H9 (cell line): ENCODE measurements at regions not wholly inside any gene's neighbourhood (a gene's known extent, or its start where the extent isn't known, plus 50 kb on each side); places are given as distances from the start of the nearest gene placed in this dataset.

Source experiments
- DNase-seq: peaks from one replicate; pipeline ENCODE4 v3.0.0-alpha.2; 2017
- H2AFZ ChIP-seq: one replicate; pipeline ENCODE4 v1.6.1; 2013; ENCODE audit warnings: mild to moderate bottlenecking, low read length, control low read depth, moderate library complexity
- H2AK5ac ChIP-seq: 2 replicates; pipeline ENCODE4 v1.6.1; 2013; ENCODE audit warnings: low read length, control low read depth, mixed read lengths; ENCODE audit not compliant: insufficient read length
- H2BK120ac ChIP-seq: one replicate; pipeline ENCODE4 v1.6.1; 2013; ENCODE audit warnings: low read depth, mild to moderate bottlenecking, low read length, control low read depth, inconsistent platforms; ENCODE audit not compliant: poor library complexity, severe bottlenecking
- H2BK12ac ChIP-seq: 2 replicates; pipeline ENCODE4 v1.6.1; 2013; ENCODE audit warnings: low read length, control low read depth, mixed read lengths, low read depth; ENCODE audit not compliant: insufficient read length
- H2BK15ac ChIP-seq: 2 replicates; pipeline ENCODE4 v1.6.1; 2013; ENCODE audit warnings: low read depth, low read length, control low read depth
- H2BK20ac ChIP-seq: one replicate; pipeline ENCODE4 v1.6.1; 2013; ENCODE audit warnings: low read depth, mild to moderate bottlenecking, low read length, control low read depth, inconsistent platforms; ENCODE audit not compliant: poor library complexity, severe bottlenecking
- H2BK5ac ChIP-seq: 2 replicates; pipeline ENCODE4 v1.6.1; 2013; ENCODE audit warnings: low read length, control low read depth, mixed read lengths; ENCODE audit not compliant: insufficient read length
- H3K14ac ChIP-seq: 2 replicates; pipeline ENCODE4 v1.6.1; 2013; ENCODE audit warnings: low read length, control low read depth; ENCODE audit not compliant: insufficient read depth
- H3K18ac ChIP-seq: 2 replicates; pipeline ENCODE4 v1.6.1; 2013; ENCODE audit warnings: low read depth, mild to moderate bottlenecking, mixed read lengths, low read length, control low read depth; ENCODE audit not compliant: insufficient read length
- H3K23ac ChIP-seq: 2 replicates; pipeline ENCODE4 v1.6.1; 2013; ENCODE audit warnings: low read length, control low read depth, mixed read lengths, low read depth; ENCODE audit not compliant: insufficient read length
- H3K23me2 ChIP-seq: 2 replicates; pipeline ENCODE4 v1.6.1; 2013; ENCODE audit warnings: low read depth, mild to moderate bottlenecking, mixed read lengths, low read length, control low read depth; ENCODE audit not compliant: insufficient read length, poor library complexity, severe bottlenecking
- H3K27ac ChIP-seq: 2 replicates; pipeline ENCODE4 v1.5.1; 2013; ENCODE audit warnings: low read length, control low read depth, mixed read lengths, low read depth; ENCODE audit not compliant: insufficient read length
- H3K27me3 ChIP-seq: 2 replicates; pipeline ENCODE4 v1.6.1; 2013; ENCODE audit warnings: low read length, control low read depth, inconsistent platforms; ENCODE audit not compliant: insufficient read depth
- H3K4ac ChIP-seq: 2 replicates; pipeline ENCODE4 v1.6.1; 2013; ENCODE audit warnings: low read depth, mild to moderate bottlenecking, control low read depth, inconsistent platforms, low read length, moderate library complexity
- H3K4me1 ChIP-seq: 2 replicates; pipeline ENCODE4 v1.6.1; 2013; ENCODE audit warnings: low read length, control low read depth, inconsistent platforms; ENCODE audit not compliant: insufficient read depth
- H3K4me2 ChIP-seq: 2 replicates; pipeline ENCODE4 v1.6.1; 2013; ENCODE audit warnings: low read length, control low read depth, mixed read lengths; ENCODE audit not compliant: insufficient read length, insufficient read depth
- H3K56ac ChIP-seq: 2 replicates; pipeline ENCODE4 v1.6.1; 2013; ENCODE audit warnings: low read depth, mild to moderate bottlenecking, mixed read lengths, low read length, control low read depth; ENCODE audit not compliant: insufficient read length
- H3K79me1 ChIP-seq: 2 replicates; pipeline ENCODE4 v1.6.1; 2013; ENCODE audit warnings: low read depth, mild to moderate bottlenecking, moderate library complexity, low read length, control low read depth, inconsistent platforms; ENCODE audit not compliant: insufficient read depth, poor library complexity, severe bottlenecking
- H3K79me2 ChIP-seq: 2 replicates; pipeline ENCODE4 v1.6.1; 2013; ENCODE audit warnings: low read length, control low read depth, inconsistent platforms; ENCODE audit not compliant: insufficient read depth
- H3K9ac ChIP-seq: 2 replicates; pipeline ENCODE4 v1.6.1; 2013; ENCODE audit warnings: low read length, control low read depth, mixed read lengths; ENCODE audit not compliant: insufficient read length; ENCODE audit errors: extremely low read depth
- H3K9me3 ChIP-seq: one replicate; pipeline ENCODE4 v1.6.1; 2013; ENCODE audit warnings: low read depth, low read length, inconsistent platforms; ENCODE audit not compliant: control insufficient read depth
- H3T11ph ChIP-seq: one replicate; pipeline ENCODE4 v1.6.1; 2013; ENCODE audit warnings: mild to moderate bottlenecking, low read length, control low read depth, inconsistent platforms
- H4K20me1 ChIP-seq: one replicate; pipeline ENCODE4 v1.6.1; 2013; ENCODE audit not compliant: control insufficient read depth, insufficient read length, insufficient read depth
- H4K5ac ChIP-seq: 2 replicates; pipeline ENCODE4 v1.6.1; 2013; ENCODE audit warnings: low read depth, mild to moderate bottlenecking, mixed read lengths, low read length, control low read depth; ENCODE audit not compliant: insufficient read length
- H4K8ac ChIP-seq: replicated peaks from 2 replicates; pipeline ENCODE4 v1.6.1; 2013; ENCODE audit warnings: low read length, control low read depth, mixed read lengths, low read depth; ENCODE audit not compliant: insufficient read length
- H4K91ac ChIP-seq: 2 replicates; pipeline ENCODE4 v1.6.1; 2013; ENCODE audit warnings: low read depth, mild to moderate bottlenecking, moderate library complexity, mixed read lengths, low read length, control low read depth; ENCODE audit not compliant: insufficient read length
- H3K27ac Mint-ChIP-seq, 3 experiments: 2 replicates in 2 of 3; 3 replicates in 1 of 3; pipeline ENCODE4 v1.8.0; 2020 to 2021; ENCODE audit warnings: mixed read lengths in 3 of 3, mild to moderate bottlenecking in 1 of 3, moderate library complexity in 1 of 3
- H3K27me3 Mint-ChIP-seq: 2 replicates; pipeline ENCODE4 v1.8.0; 2021; ENCODE audit warnings: low read depth, mild to moderate bottlenecking, moderate library complexity, mixed read lengths
- H3K36me3 Mint-ChIP-seq, 3 experiments: 2 replicates in 2 of 3; 3 replicates in 1 of 3; pipeline ENCODE4 v1.8.0; 2020 to 2021; ENCODE audit warnings: low read depth in 3 of 3, mixed read lengths in 3 of 3; ENCODE audit not compliant: insufficient read depth in 1 of 3
- H3K4me1 Mint-ChIP-seq, 2 experiments: 2 replicates each; pipeline ENCODE4 v1.8.0; 2020; ENCODE audit warnings: mixed read lengths in 2 of 2
- H3K4me3 Mint-ChIP-seq, 2 experiments: 2 replicates in 1 of 2; 3 replicates in 1 of 2; pipeline ENCODE4 v1.8.0; 2020 to 2021; ENCODE audit warnings: mild to moderate bottlenecking in 2 of 2, mixed read lengths in 2 of 2, moderate library complexity in 1 of 2
- H3K9me3 Mint-ChIP-seq, 2 experiments: 2 replicates in 1 of 2; 3 replicates in 1 of 2; pipeline ENCODE4 v1.8.0; 2020; ENCODE audit warnings: mild to moderate bottlenecking in 2 of 2, mixed read lengths in 2 of 2, moderate library complexity in 1 of 2
- CTCF ChIP-seq: fragments of 200-600 bp; sonication (generic); conservative IDR thresholded peaks from 3 replicates; pipeline ENCODE4 v1.8.0; 2021; ENCODE audit warnings: antibody characterized with exemption, mild to moderate bottlenecking
- WGBS: extraction: QIAGEN DNeasy Blood & Tissue Kit; methylation state at CpG from one replicate; pipeline ENCODE4 v1.1.7; 2013; ENCODE audit warnings: missing lambda C conversion rate, low lambda C conversion rate, mixed read lengths; ENCODE audit not compliant: insufficient read length; ENCODE audit errors: extremely low coverage; 5-methylcytosine and 5-hydroxymethylcytosine counted together

GRCh38 chr4:107213880-107214279 lies 177.8 kb upstream of the DKK2 start:
- H4K91ac ChIP-seq, result no peak overlapping the region
- H3K23me2 ChIP-seq, result no peaks in the 10 kb centered on the region
- H3K18ac ChIP-seq, result no peak overlapping the region
- peaks cover 0 to 8% of the 10 kb centered on the region in 2 experiments; a peak in 2 of 4 replicates for H3K4me1 Mint-ChIP-seq
- H3K27me3 Mint-ChIP-seq, result no peaks in the 10 kb centered on the region
- no peaks in the 10 kb centered on the region for H3K27me3 ChIP-seq
- H3K4me3 Mint-ChIP-seq, result no peak overlapping the region
- no peak overlapping the region for H2BK12ac ChIP-seq
- H3T11ph ChIP-seq, result no peak overlapping the region
- no peaks in the 10 kb centered on the region for H3K4me1 ChIP-seq
- no peaks in the 10 kb centered on the region for H3K79me2 ChIP-seq
- no peaks in the 10 kb centered on the region for H3K36me3 Mint-ChIP-seq
- TF ChIP-seq CTCF, result no peak
- H3K56ac ChIP-seq, result no peak overlapping the region
- H2BK120ac ChIP-seq, result no peak overlapping the region
- WGBS, result no CpG with 5 or more reads among the region's 2 CpGs
- H2AFZ ChIP-seq, result no peak overlapping the region
- H3K27ac ChIP-seq, result no peak overlapping the region
- H3K4ac ChIP-seq, result no peak overlapping the region
- H3K9ac ChIP-seq, result no peak overlapping the region
- H3K79me1 ChIP-seq, result no peaks in the 10 kb centered on the region
- H4K20me1 ChIP-seq, result no peaks in the 10 kb centered on the region
- H3K9me3 Mint-ChIP-seq, result no peaks in the 10 kb centered on the region
- H4K8ac ChIP-seq, result no peak overlapping the region
- H3K14ac ChIP-seq, result no peak overlapping the region
- H2BK5ac ChIP-seq, result no peak overlapping the region
- no peak for DNase-seq
- no peak overlapping the region for H3K4me2 ChIP-seq
- H2AK5ac ChIP-seq, result no peak overlapping the region
- no peak overlapping the region for H4K5ac ChIP-seq
- H3K27ac Mint-ChIP-seq, result no peak overlapping the region
- H3K9me3 ChIP-seq, result no peaks in the 10 kb centered on the region
- H2BK15ac ChIP-seq, result no peak overlapping the region
- no peak overlapping the region for H3K23ac ChIP-seq
- no peak overlapping the region for H2BK20ac ChIP-seq
